ENCODE measurements at regions not wholly inside any gene's neighbourhood (a gene's known extent, or its start where the extent isn't known, plus 50 kb on each side); places are given as distances from the start of the nearest gene placed in this dataset.

GRCh38 chr2:235146206-235146605, 194.4 kb downstream of the SH3BP4 start:
- TF ChIP-seq CTCF (IDR thresholded peaks at IDR 0.05; ENCODE audit: insufficient read depth, low read depth, low read length, missing control alignments): no peak
- H3K4me3 ChIP-seq (ENCODE audit: low read depth, low read length): no peak overlapping the region
- no peak for DNase-seq (ENCODE audit: low read depth)

DNA sequence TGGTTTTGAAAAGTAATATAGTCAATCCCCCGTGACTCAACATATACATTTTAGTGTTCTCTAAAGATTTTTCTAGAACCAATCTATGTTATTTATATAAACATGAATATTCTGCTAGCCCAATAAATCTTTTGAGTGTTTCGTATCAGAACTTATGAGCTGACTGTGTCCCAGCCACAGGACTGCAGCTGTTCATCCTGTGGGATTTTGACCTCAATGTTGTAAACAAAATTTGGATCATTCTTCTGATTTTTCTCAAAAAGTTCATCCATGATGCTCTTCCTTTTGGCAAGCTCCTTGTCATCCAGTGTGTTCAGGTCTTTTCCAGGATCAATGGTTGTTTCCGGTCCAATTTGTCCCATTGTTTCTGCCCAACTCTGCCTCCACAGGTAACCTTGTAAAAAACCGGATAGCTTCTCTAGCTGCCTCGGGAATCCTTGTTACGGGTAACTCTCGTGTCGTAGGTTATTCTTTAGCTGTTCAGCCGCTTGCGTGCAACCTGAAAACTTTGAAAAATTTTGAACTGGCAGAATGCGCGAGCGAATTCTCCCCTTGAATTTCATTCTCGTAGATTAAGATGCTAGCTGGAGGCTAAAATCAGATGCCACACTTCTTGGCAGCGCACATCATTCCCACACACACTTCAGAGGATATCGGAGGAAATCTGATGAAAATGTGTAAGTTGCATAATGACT, 195.2 kb downstream of the SH3BP4 start:
- H3K4me3 ChIP-seq (ENCODE audit: low read depth, low read length): no peak overlapping the region
- TF ChIP-seq CTCF (IDR thresholded peaks at IDR 0.05; ENCODE audit: insufficient read depth, low read depth, low read length, missing control alignments): no peak
- no peak for DNase-seq (ENCODE audit: low read depth)

DNA sequence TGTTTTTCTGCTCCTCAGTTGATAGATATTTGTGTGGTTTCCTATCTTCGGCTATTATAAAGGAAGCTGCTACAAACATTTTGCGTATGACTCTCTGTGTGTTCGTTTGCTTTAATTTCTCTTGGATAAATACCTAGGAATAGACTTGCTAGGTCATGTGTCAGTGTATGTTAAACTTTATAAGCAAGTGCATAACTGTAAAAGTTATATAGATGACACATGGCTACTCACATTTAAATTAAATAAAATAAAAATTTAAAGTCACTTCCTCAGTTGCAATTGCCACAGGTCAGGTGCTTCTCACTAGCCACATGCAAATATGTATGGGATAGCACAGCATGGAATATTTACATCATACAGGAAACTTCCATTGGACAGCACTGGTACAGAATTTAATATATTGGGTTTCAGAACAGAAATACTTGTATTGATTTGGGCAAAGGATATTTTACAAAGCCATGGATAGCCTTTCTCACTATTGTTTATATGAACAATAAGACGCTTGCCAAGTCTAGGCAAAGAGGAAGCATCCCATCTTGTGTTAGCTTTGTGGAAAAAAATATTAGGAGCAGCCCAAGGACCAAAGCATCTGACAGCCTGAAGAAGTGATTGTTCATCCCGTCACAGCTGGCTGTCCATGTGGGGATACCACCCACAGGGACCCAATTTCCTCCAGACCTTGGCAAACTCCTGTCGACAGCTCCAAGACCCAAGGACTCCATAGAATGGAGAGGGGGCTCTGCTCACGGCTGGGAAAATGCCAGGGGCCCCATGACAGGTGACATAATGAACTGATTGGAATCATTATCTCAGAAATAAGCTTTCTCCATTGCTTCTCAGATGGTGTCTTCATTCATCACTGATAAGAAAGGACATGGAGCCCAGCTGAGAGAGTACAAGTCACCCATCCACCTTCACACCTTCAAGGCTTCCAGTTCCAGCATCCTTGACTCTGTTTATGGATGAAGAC, 196.7 kb downstream of the SH3BP4 start:
- TF ChIP-seq CTCF (IDR thresholded peaks at IDR 0.05; ENCODE audit: insufficient read depth, low read depth, low read length, missing control alignments): no peak
- H3K4me3 ChIP-seq (ENCODE audit: low read depth, low read length): no peak overlapping the region
- no peak for DNase-seq (ENCODE audit: low read depth)

DNA sequence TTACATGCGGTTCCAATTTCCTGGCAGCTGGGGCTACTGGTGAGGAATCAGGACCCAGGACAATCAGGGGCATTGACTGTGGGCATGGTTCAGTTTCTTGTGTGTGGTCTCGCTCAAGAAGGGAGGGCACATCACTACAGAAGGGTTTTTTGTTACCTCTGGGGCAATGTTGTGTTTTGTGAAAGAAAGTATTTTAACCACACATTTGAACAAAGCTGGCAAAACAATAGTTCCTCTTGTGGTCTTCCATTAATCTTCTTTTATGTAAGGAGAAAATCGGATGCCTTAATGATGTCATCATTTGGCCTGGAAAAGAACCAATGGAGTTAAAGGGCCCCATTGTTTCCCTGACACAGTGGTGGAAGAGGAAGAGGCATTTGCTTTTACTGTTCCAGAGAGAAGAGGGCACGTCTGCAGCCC, 197.4 kb downstream of the SH3BP4 start:
- DNase-seq (ENCODE audit: low read depth): no peak
- no peak overlapping the region for H3K4me3 ChIP-seq (ENCODE audit: low read depth, low read length)
- no peak for TF ChIP-seq CTCF (IDR thresholded peaks at IDR 0.05; ENCODE audit: insufficient read depth, low read depth, low read length, missing control alignments)

GRCh38 chr2:235149736-235150135, 197.9 kb downstream of the SH3BP4 start:
- no peak for DNase-seq (ENCODE audit: low read depth)
- H3K4me3 ChIP-seq (ENCODE audit: low read depth, low read length): no peak overlapping the region
- TF ChIP-seq CTCF (IDR thresholded peaks at IDR 0.05; ENCODE audit: insufficient read depth, low read depth, low read length, missing control alignments): no peak

GRCh38 chr2:235151152-235151551, 199.3 kb downstream of the SH3BP4 start:
- no peak for DNase-seq (ENCODE audit: low read depth)
- no peak overlapping the region for H3K4me3 ChIP-seq (ENCODE audit: low read depth, low read length)
- no peak for TF ChIP-seq CTCF (IDR thresholded peaks at IDR 0.05; ENCODE audit: insufficient read depth, low read depth, low read length, missing control alignments)
